Osteoblast (primary cell): ENCODE measurements at regions not wholly inside any gene's neighbourhood (a gene's known extent, or its start where the extent isn't known, plus 50 kb on each side); places are given as distances from the start of the nearest gene placed in this dataset.
"Not testable (repeated sequence)": the region's sequence is repeated elsewhere in the genome, so short reads cannot be mapped to it uniquely, and the experiment has no call there.

ENCODE experiments used
- DNase-seq: peaks from one replicate; pipeline ENCODE4 v3.0.0; 2011; ENCODE audit warnings: low spot score, mixed read lengths; ENCODE audit not compliant: insufficient read length; ENCODE audit errors: missing footprints
- H2AFZ ChIP-seq: 2 replicates; pipeline ENCODE4 v1.6.0; 2011; ENCODE audit warnings: mild to moderate bottlenecking, low read length
- H3K27ac ChIP-seq: 2 replicates; pipeline ENCODE4 v1.5.1; 2011; ENCODE audit warnings: mild to moderate bottlenecking, low read depth, low read length, moderate library complexity
- H3K27me3 ChIP-seq: 2 replicates; pipeline ENCODE4 v1.6.0; 2012; ENCODE audit warnings: mild to moderate bottlenecking, control low read depth, inconsistent platforms, low read length, moderate library complexity; ENCODE audit not compliant: insufficient read depth
- H3K36me3 ChIP-seq: 2 replicates; pipeline ENCODE4 v1.5.1; 2011; ENCODE audit warnings: mild to moderate bottlenecking, low read length, control low read depth, moderate library complexity; ENCODE audit not compliant: insufficient read depth
- H3K4me1 ChIP-seq: 2 replicates; pipeline ENCODE4 v1.5.1; 2011; ENCODE audit warnings: mild to moderate bottlenecking, low read length, control low read depth, moderate library complexity; ENCODE audit not compliant: insufficient read depth
- H3K4me2 ChIP-seq: 2 replicates; pipeline ENCODE4 v1.6.0; 2011; ENCODE audit warnings: mild to moderate bottlenecking, low read length; ENCODE audit not compliant: insufficient read depth
- H3K4me3 ChIP-seq: fragments of 200-600 bp; sonication (generic); 3 replicates; pipeline ENCODE4 v1.5.1; 2012; ENCODE audit warnings: mild to moderate bottlenecking, low read length, inconsistent platforms; ENCODE audit not compliant: insufficient read depth
- H3K79me2 ChIP-seq: 2 replicates; pipeline ENCODE4 v1.6.0; 2012; ENCODE audit warnings: mild to moderate bottlenecking, low read length, control low read depth, inconsistent platforms; ENCODE audit not compliant: insufficient read depth
- H3K9me3 ChIP-seq: 2 replicates; pipeline ENCODE4 v1.5.1; 2011; ENCODE audit warnings: low read depth, low read length, control low read depth
- H4K20me1 ChIP-seq: 2 replicates; pipeline ENCODE4 v1.6.0; 2012; ENCODE audit warnings: mild to moderate bottlenecking, low read length, control low read depth; ENCODE audit not compliant: insufficient read depth
- CTCF ChIP-seq: IDR thresholded peaks from 2 replicates; pipeline ENCODE4 v1.5.1; 2011; ENCODE audit warnings: mild to moderate bottlenecking, low read depth, low read length, moderate library complexity; ENCODE audit errors: extremely low read depth

GRCh38 chr1:166488327-166488726, 321.5 kb upstream of the FAM78B start:
- no peaks in the 10 kb centered on the region for H3K4me1 ChIP-seq
- no peaks in the 10 kb centered on the region for H3K9me3 ChIP-seq
- no peak overlapping the region for H3K4me2 ChIP-seq
- H3K27me3 ChIP-seq = no peaks in the 10 kb centered on the region
- no peak overlapping the region for H3K4me3 ChIP-seq
- no peak overlapping the region for H3K27ac ChIP-seq
- H2AFZ ChIP-seq = no peak overlapping the region
- TF ChIP-seq CTCF = no peak
- DNase-seq = no peak
- no peaks in the 10 kb centered on the region for H3K79me2 ChIP-seq
- no peaks in the 10 kb centered on the region for H3K36me3 ChIP-seq
- no peaks in the 10 kb centered on the region for H4K20me1 ChIP-seq

GRCh38 chr1:166489356-166489669, 322.5 kb upstream of the FAM78B start:
- Histone ChIP-seq H3K79me2 (no peaks in the 10 kb centered on the region), H3K4me2 (no peak overlapping the region), H2AFZ (no peak overlapping the region), H4K20me1 (no peaks in the 10 kb centered on the region), H3K4me3 (no peak overlapping the region), H3K27ac (no peak overlapping the region), H3K4me1 (no peaks in the 10 kb centered on the region), H3K27me3 (no peaks in the 10 kb centered on the region), H3K36me3 (no peaks in the 10 kb centered on the region), H3K9me3 (no peaks in the 10 kb centered on the region)
- TF ChIP-seq CTCF = no peak
- DNase-seq = no peak

- Histone ChIP-seq H3K4me2 (peak overlapping the region; percentile 49), H3K79me2 (no peaks in the 10 kb centered on the region), H4K20me1 (no peaks in the 10 kb centered on the region), H3K9me3 (no peaks in the 10 kb centered on the region), H3K27me3 (no peaks in the 10 kb centered on the region), H3K4me3 (peak overlapping the region; percentile 52), H2AFZ (peak overlapping the region; percentile 56), H3K27ac (no peak overlapping the region), H3K4me1 (no peaks in the 10 kb centered on the region), H3K36me3 (no peaks in the 10 kb centered on the region)
- DNase-seq = no peak
- TF ChIP-seq CTCF = no peak
Measured at GRCh38 chr1:166489670-166490436, 323.1 kb upstream of the FAM78B start.

- no peak overlapping the region for H3K4me3 ChIP-seq
- TF ChIP-seq CTCF = no peak
- no peaks in the 10 kb centered on the region for H3K79me2 ChIP-seq
- H2AFZ ChIP-seq = no peak overlapping the region
- H3K36me3 ChIP-seq = no peaks in the 10 kb centered on the region
- no peak for DNase-seq
- H3K27ac ChIP-seq = no peak overlapping the region
- no peaks in the 10 kb centered on the region for H3K9me3 ChIP-seq
- H3K4me1 ChIP-seq = no peaks in the 10 kb centered on the region
- H4K20me1 ChIP-seq = no peaks in the 10 kb centered on the region
- H3K4me2 ChIP-seq = no peak overlapping the region
- no peaks in the 10 kb centered on the region for H3K27me3 ChIP-seq
Measured at GRCh38 chr1:166490437-166490991, 323.7 kb upstream of the FAM78B start.

GRCh38 chr1:166493765-166494164, 327.0 kb upstream of the FAM78B start:
- not testable (repeated sequence) for H2AFZ ChIP-seq, H3K9me3 ChIP-seq, H3K79me2 ChIP-seq, H3K27ac ChIP-seq, H3K4me1 ChIP-seq, H4K20me1 ChIP-seq, DNase-seq, H3K4me3 ChIP-seq, H3K36me3 ChIP-seq, H3K27me3 ChIP-seq, H3K4me2 ChIP-seq
